H9 (cell line): ENCODE measurements at regions not wholly inside any gene's neighbourhood (a gene's known extent, or its start where the extent isn't known, plus 50 kb on each side); places are given as distances from the start of the nearest gene placed in this dataset.

ENCODE experiments used
- DNase-seq: peaks from one replicate; pipeline ENCODE4 v3.0.0-alpha.2; 2017
- H2AFZ ChIP-seq: one replicate; pipeline ENCODE4 v1.6.1; 2013; ENCODE audit warnings: mild to moderate bottlenecking, low read length, control low read depth, moderate library complexity
- H2AK5ac ChIP-seq: 2 replicates; pipeline ENCODE4 v1.6.1; 2013; ENCODE audit warnings: low read length, control low read depth, mixed read lengths; ENCODE audit not compliant: insufficient read length
- H2BK120ac ChIP-seq: one replicate; pipeline ENCODE4 v1.6.1; 2013; ENCODE audit warnings: low read depth, mild to moderate bottlenecking, low read length, control low read depth, inconsistent platforms; ENCODE audit not compliant: poor library complexity, severe bottlenecking
- H2BK12ac ChIP-seq: 2 replicates; pipeline ENCODE4 v1.6.1; 2013; ENCODE audit warnings: low read length, control low read depth, mixed read lengths, low read depth; ENCODE audit not compliant: insufficient read length
- H2BK15ac ChIP-seq: 2 replicates; pipeline ENCODE4 v1.6.1; 2013; ENCODE audit warnings: low read depth, low read length, control low read depth
- H2BK20ac ChIP-seq: one replicate; pipeline ENCODE4 v1.6.1; 2013; ENCODE audit warnings: low read depth, mild to moderate bottlenecking, low read length, control low read depth, inconsistent platforms; ENCODE audit not compliant: poor library complexity, severe bottlenecking
- H2BK5ac ChIP-seq: 2 replicates; pipeline ENCODE4 v1.6.1; 2013; ENCODE audit warnings: low read length, control low read depth, mixed read lengths; ENCODE audit not compliant: insufficient read length
- H3K14ac ChIP-seq: 2 replicates; pipeline ENCODE4 v1.6.1; 2013; ENCODE audit warnings: low read length, control low read depth; ENCODE audit not compliant: insufficient read depth
- H3K18ac ChIP-seq: 2 replicates; pipeline ENCODE4 v1.6.1; 2013; ENCODE audit warnings: low read depth, mild to moderate bottlenecking, mixed read lengths, low read length, control low read depth; ENCODE audit not compliant: insufficient read length
- H3K23ac ChIP-seq: 2 replicates; pipeline ENCODE4 v1.6.1; 2013; ENCODE audit warnings: low read length, control low read depth, mixed read lengths, low read depth; ENCODE audit not compliant: insufficient read length
- H3K23me2 ChIP-seq: 2 replicates; pipeline ENCODE4 v1.6.1; 2013; ENCODE audit warnings: low read depth, mild to moderate bottlenecking, mixed read lengths, low read length, control low read depth; ENCODE audit not compliant: insufficient read length, poor library complexity, severe bottlenecking
- H3K27ac ChIP-seq: 2 replicates; pipeline ENCODE4 v1.5.1; 2013; ENCODE audit warnings: low read length, control low read depth, mixed read lengths, low read depth; ENCODE audit not compliant: insufficient read length
- H3K27me3 ChIP-seq: 2 replicates; pipeline ENCODE4 v1.6.1; 2013; ENCODE audit warnings: low read length, control low read depth, inconsistent platforms; ENCODE audit not compliant: insufficient read depth
- H3K4ac ChIP-seq: 2 replicates; pipeline ENCODE4 v1.6.1; 2013; ENCODE audit warnings: low read depth, mild to moderate bottlenecking, control low read depth, inconsistent platforms, low read length, moderate library complexity
- H3K4me1 ChIP-seq: 2 replicates; pipeline ENCODE4 v1.6.1; 2013; ENCODE audit warnings: low read length, control low read depth, inconsistent platforms; ENCODE audit not compliant: insufficient read depth
- H3K4me2 ChIP-seq: 2 replicates; pipeline ENCODE4 v1.6.1; 2013; ENCODE audit warnings: low read length, control low read depth, mixed read lengths; ENCODE audit not compliant: insufficient read length, insufficient read depth
- H3K56ac ChIP-seq: 2 replicates; pipeline ENCODE4 v1.6.1; 2013; ENCODE audit warnings: low read depth, mild to moderate bottlenecking, mixed read lengths, low read length, control low read depth; ENCODE audit not compliant: insufficient read length
- H3K79me1 ChIP-seq: 2 replicates; pipeline ENCODE4 v1.6.1; 2013; ENCODE audit warnings: low read depth, mild to moderate bottlenecking, moderate library complexity, low read length, control low read depth, inconsistent platforms; ENCODE audit not compliant: insufficient read depth, poor library complexity, severe bottlenecking
- H3K79me2 ChIP-seq: 2 replicates; pipeline ENCODE4 v1.6.1; 2013; ENCODE audit warnings: low read length, control low read depth, inconsistent platforms; ENCODE audit not compliant: insufficient read depth
- H3K9ac ChIP-seq: 2 replicates; pipeline ENCODE4 v1.6.1; 2013; ENCODE audit warnings: low read length, control low read depth, mixed read lengths; ENCODE audit not compliant: insufficient read length; ENCODE audit errors: extremely low read depth
- H3K9me3 ChIP-seq: one replicate; pipeline ENCODE4 v1.6.1; 2013; ENCODE audit warnings: low read depth, low read length, inconsistent platforms; ENCODE audit not compliant: control insufficient read depth
- H3T11ph ChIP-seq: one replicate; pipeline ENCODE4 v1.6.1; 2013; ENCODE audit warnings: mild to moderate bottlenecking, low read length, control low read depth, inconsistent platforms
- H4K20me1 ChIP-seq: one replicate; pipeline ENCODE4 v1.6.1; 2013; ENCODE audit not compliant: control insufficient read depth, insufficient read length, insufficient read depth
- H4K5ac ChIP-seq: 2 replicates; pipeline ENCODE4 v1.6.1; 2013; ENCODE audit warnings: low read depth, mild to moderate bottlenecking, mixed read lengths, low read length, control low read depth; ENCODE audit not compliant: insufficient read length
- H4K8ac ChIP-seq: replicated peaks from 2 replicates; pipeline ENCODE4 v1.6.1; 2013; ENCODE audit warnings: low read length, control low read depth, mixed read lengths, low read depth; ENCODE audit not compliant: insufficient read length
- H4K91ac ChIP-seq: 2 replicates; pipeline ENCODE4 v1.6.1; 2013; ENCODE audit warnings: low read depth, mild to moderate bottlenecking, moderate library complexity, mixed read lengths, low read length, control low read depth; ENCODE audit not compliant: insufficient read length
- H3K27ac Mint-ChIP-seq, 3 experiments: 2 replicates in 2 of 3; 3 replicates in 1 of 3; pipeline ENCODE4 v1.8.0; 2020 to 2021; ENCODE audit warnings: mixed read lengths in 3 of 3, mild to moderate bottlenecking in 1 of 3, moderate library complexity in 1 of 3
- H3K27me3 Mint-ChIP-seq: 2 replicates; pipeline ENCODE4 v1.8.0; 2021; ENCODE audit warnings: low read depth, mild to moderate bottlenecking, moderate library complexity, mixed read lengths
- H3K36me3 Mint-ChIP-seq, 3 experiments: 2 replicates in 2 of 3; 3 replicates in 1 of 3; pipeline ENCODE4 v1.8.0; 2020 to 2021; ENCODE audit warnings: low read depth in 3 of 3, mixed read lengths in 3 of 3; ENCODE audit not compliant: insufficient read depth in 1 of 3
- H3K4me1 Mint-ChIP-seq, 2 experiments: 2 replicates each; pipeline ENCODE4 v1.8.0; 2020; ENCODE audit warnings: mixed read lengths in 2 of 2
- H3K4me3 Mint-ChIP-seq, 2 experiments: 2 replicates in 1 of 2; 3 replicates in 1 of 2; pipeline ENCODE4 v1.8.0; 2020 to 2021; ENCODE audit warnings: mild to moderate bottlenecking in 2 of 2, mixed read lengths in 2 of 2, moderate library complexity in 1 of 2
- H3K9me3 Mint-ChIP-seq, 2 experiments: 2 replicates in 1 of 2; 3 replicates in 1 of 2; pipeline ENCODE4 v1.8.0; 2020; ENCODE audit warnings: mild to moderate bottlenecking in 2 of 2, mixed read lengths in 2 of 2, moderate library complexity in 1 of 2
- CTCF ChIP-seq: fragments of 200-600 bp; sonication (generic); conservative IDR thresholded peaks from 3 replicates; pipeline ENCODE4 v1.8.0; 2021; ENCODE audit warnings: antibody characterized with exemption, mild to moderate bottlenecking
- WGBS: extraction: QIAGEN DNeasy Blood & Tissue Kit; methylation state at CpG from one replicate; pipeline ENCODE4 v1.1.7; 2013; ENCODE audit warnings: missing lambda C conversion rate, low lambda C conversion rate, mixed read lengths; ENCODE audit not compliant: insufficient read length; ENCODE audit errors: extremely low coverage; 5-methylcytosine and 5-hydroxymethylcytosine counted together

- no peak overlapping the region for H3T11ph ChIP-seq
- Mint-ChIP-seq H3K27ac (no peak overlapping the region), H3K27me3 (no peaks in the 10 kb centered on the region), H3K9me3 (peaks cover 9 to 14% of the 10 kb centered on the region in 2 experiments), H3K36me3 (peaks cover 8 to 10% (median 9%) of the 10 kb centered on the region in 3 experiments), H3K4me1 (peaks cover 22 to 23% of the 10 kb centered on the region in 2 experiments), H3K4me3 (no peak overlapping the region)
- H2AFZ ChIP-seq: no peak overlapping the region
- H3K18ac ChIP-seq: no peak overlapping the region
- H3K56ac ChIP-seq: no peak overlapping the region
- no peak overlapping the region for H2BK120ac ChIP-seq
- no peak overlapping the region for H2AK5ac ChIP-seq
- DNase-seq: no peak
- H2BK5ac ChIP-seq: no peak overlapping the region
- peaks cover 8% of the 10 kb centered on the region; the same call in 1 of the 2 replicates for H3K4me1 ChIP-seq
- H2BK12ac ChIP-seq: no peak overlapping the region
- H3K23me2 ChIP-seq: no peaks in the 10 kb centered on the region
- no peak overlapping the region for H2BK20ac ChIP-seq
- H3K4ac ChIP-seq: no peak overlapping the region
- no peaks in the 10 kb centered on the region for H3K9me3 ChIP-seq
- H3K79me2 ChIP-seq: no peaks in the 10 kb centered on the region
- H3K4me2 ChIP-seq: no peak overlapping the region
- H3K27ac ChIP-seq: no peak overlapping the region
- no peak for TF ChIP-seq CTCF
- H3K79me1 ChIP-seq: no peaks in the 10 kb centered on the region
- H3K23ac ChIP-seq: no peak overlapping the region
- no peak overlapping the region for H2BK15ac ChIP-seq
- no peak overlapping the region for H4K8ac ChIP-seq
- no CpG with 5 or more reads among the region's 3 CpGs for WGBS
- no peak overlapping the region for H4K5ac ChIP-seq
- H3K14ac ChIP-seq: no peak overlapping the region
- no peaks in the 10 kb centered on the region for H3K27me3 ChIP-seq
- H4K91ac ChIP-seq: no peak overlapping the region
- no peaks in the 10 kb centered on the region for H4K20me1 ChIP-seq
- H3K9ac ChIP-seq: no peak overlapping the region
Measured at GRCh38 chr2:168357797-168358472, 98.1 kb upstream of the CERS6 start.
